LNCaP clone FGC (cell line): ENCODE measurements at regions not wholly inside any gene's neighbourhood (a gene's known extent, or its start where the extent isn't known, plus 50 kb on each side); places are given as distances from the start of the nearest gene placed in this dataset.

Experiments used
- DNase-seq: peaks from one replicate; pipeline ENCODE4 v3.0.0-alpha.2; 2011; ENCODE audit warnings: low read depth
- H3K4me3 ChIP-seq: 2 replicates; pipeline ENCODE4 v1.5.1; 2011; ENCODE audit warnings: mild to moderate bottlenecking, low read depth, low read length, control low read depth
- TF ChIP-seq, protein P1 (sequence below): IDR thresholded peaks from 2 replicates; pipeline ENCODE4 v1.5.1; 2012; ENCODE audit warnings: mild to moderate bottlenecking; ENCODE audit not compliant: control insufficient read depth, insufficient read depth; ENCODE audit errors: extremely low read depth

DNA sequence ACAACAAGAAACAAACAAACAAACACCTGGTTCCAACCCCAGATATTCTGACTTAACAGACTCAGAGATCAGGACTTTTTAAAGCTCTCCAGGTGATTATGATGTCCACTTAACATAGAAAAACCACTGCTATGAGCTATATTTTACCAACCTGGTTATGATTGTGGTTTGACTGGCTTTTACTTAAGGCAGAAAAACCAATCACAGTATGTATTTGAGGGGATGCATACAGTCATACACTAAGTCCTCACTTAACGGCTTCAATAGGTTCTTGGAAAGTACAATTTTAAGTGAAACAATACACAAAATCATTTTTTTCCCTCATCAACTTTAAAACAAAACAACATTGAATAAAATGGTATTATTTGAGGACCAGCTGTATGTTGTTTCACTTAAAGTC lies 393.6 kb downstream of the ZEB2 start:
- DNase-seq: no peak
- TF ChIP-seq, protein P1, sequence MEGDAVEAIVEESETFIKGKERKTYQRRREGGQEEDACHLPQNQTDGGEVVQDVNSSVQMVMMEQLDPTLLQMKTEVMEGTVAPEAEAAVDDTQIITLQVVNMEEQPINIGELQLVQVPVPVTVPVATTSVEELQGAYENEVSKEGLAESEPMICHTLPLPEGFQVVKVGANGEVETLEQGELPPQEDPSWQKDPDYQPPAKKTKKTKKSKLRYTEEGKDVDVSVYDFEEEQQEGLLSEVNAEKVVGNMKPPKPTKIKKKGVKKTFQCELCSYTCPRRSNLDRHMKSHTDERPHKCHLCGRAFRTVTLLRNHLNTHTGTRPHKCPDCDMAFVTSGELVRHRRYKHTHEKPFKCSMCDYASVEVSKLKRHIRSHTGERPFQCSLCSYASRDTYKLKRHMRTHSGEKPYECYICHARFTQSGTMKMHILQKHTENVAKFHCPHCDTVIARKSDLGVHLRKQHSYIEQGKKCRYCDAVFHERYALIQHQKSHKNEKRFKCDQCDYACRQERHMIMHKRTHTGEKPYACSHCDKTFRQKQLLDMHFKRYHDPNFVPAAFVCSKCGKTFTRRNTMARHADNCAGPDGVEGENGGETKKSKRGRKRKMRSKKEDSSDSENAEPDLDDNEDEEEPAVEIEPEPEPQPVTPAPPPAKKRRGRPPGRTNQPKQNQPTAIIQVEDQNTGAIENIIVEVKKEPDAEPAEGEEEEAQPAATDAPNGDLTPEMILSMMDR: no peak
- H3K4me3 ChIP-seq: no peak overlapping the region

DNA sequence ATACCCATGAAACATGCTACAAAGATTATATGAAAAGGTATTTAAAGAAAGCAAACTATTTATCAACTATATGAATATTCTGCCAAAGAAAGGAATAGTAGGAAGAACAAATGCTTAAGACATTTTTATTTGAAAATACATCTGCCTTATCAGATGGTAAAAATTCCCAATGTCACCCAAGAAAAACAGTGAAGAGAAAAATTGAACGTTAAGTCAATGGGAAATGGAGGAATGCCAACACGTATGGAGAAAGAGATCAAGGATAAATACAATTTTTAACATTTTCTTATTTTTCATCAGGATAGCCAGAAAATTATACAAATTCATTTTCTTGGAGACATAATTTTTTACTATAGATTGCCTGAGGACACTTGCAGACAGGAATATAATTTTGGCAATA lies 394.2 kb downstream of the ZEB2 start:
- DNase-seq: no peak
- H3K4me3 ChIP-seq: no peak overlapping the region
- TF ChIP-seq, protein P1: no peak

DNA sequence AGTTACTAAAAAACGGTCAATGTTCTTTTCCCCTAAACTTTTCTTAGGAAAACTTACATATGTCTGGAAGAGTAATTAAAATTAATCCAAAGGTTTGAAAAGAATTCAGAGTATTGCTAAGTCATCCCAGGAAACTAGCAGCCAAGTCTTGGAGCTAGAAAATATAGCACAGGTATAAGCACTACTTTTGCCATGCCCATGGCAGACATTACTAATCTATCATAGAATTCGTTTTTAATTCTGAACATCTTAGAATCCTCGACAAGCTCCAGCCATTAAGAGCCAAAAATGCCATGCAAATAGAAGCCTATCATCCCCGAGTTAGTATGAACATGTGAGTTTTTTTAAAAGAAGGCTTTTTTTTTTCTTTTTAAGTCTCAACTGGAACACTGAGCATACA lies 395.0 kb downstream of the ZEB2 start:
- no peak overlapping the region for H3K4me3 ChIP-seq
- TF ChIP-seq, protein P1: no peak
- no peak for DNase-seq

DNA sequence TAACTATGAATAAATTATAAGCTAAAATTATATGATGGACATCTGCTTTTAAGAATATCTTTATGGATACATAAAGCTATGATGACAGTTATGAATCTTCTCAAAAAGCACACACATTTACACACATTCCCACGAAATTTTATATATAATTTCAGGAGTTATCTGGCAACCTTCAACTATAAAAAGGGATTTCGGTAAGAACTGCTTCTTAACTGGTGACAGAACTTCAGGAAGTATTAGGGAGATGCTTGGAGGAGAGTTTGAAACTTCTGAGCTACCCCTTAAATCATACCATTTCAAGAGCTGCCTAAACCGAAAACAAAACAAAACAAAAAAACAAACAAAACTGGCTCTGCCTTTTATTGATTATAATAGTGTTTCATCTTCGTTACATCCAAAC lies 399.4 kb downstream of the ZEB2 start:
- TF ChIP-seq, protein P1: no peak
- no peak overlapping the region for H3K4me3 ChIP-seq
- DNase-seq: no peak

DNA sequence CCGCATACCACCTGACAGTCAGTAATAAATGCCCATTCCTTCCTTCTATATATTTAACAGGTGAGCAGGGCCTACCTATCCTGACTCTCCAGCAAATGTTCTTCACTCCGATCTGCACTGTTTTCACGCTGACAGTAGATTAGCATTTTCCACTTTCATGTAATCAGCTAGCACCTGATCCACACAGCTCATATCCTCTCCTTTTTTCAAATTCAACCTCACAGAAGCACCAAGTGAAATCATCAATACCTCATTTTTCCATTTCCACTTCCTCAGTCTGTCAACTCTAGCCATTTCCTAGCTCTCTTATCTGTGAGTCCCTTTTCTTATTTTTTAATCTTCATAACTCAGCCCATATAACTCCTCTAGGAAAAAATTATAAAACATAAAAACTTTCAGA lies 402.8 kb downstream of the ZEB2 start:
- DNase-seq: no peak
- H3K4me3 ChIP-seq: no peak overlapping the region
- TF ChIP-seq, protein P1: no peak

DNA sequence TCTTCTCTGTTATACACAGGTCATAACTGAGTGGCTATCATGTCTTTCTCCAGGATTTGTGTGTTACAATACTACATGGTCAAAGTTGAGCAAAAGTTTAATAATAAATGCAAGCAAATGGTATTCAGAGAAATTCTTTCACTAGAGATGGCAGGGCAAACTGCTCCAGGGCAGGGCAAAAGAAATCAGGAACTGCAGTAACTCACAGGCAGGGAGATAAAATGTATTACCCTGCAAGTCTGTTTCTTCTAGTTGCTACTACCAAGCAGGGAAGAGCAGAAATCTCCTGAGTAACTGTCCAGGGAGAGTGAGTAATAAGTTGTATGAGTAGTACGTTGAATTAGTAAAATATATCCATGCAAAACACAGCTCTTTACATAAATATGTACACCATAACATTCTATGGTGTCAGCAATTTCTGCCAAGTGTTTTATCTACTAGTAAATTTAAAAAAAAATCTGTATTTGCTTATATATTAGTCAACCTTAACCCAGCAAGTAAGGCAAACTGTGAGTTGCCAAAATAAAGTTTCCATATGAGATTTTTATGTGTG lies 404.1 kb downstream of the ZEB2 start:
- DNase-seq: no peak
- TF ChIP-seq, protein P1: no peak
- H3K4me3 ChIP-seq: no peak overlapping the region

DNA sequence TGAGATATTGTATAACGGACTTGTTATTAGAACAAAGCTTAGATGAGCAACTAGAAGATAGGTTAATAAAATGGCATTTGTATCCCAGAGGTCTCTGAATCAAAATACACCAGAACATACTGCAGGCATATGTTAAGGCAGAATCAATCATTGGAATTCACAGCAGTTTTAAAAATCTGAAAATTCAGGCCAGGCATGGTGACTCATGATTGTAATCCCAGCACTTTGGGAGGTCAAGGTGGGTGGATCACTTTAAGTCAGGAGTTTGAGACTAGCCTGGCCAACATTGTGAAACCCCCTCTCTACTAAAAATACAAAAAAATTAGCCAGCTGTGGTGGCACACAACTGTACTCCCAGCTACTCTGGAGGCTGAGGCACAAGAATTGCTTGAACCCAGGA lies 405.2 kb downstream of the ZEB2 start:
- no peak overlapping the region for H3K4me3 ChIP-seq
- TF ChIP-seq, protein P1: no peak
- DNase-seq: no peak
